Panc1 (cell line): ENCODE measurements at regions not wholly inside any gene's neighbourhood (a gene's known extent, or its start where the extent isn't known, plus 50 kb on each side); places are given as distances from the start of the nearest gene placed in this dataset.

Source experiments
- ATAC-seq: fragments of 200-7000 bp; cut with Tn5 transposase; 2 replicates; pipeline ENCODE4 v1.9.1; 2020; ENCODE audit warnings: mild to moderate bottlenecking, moderate library complexity
- BruUV-seq: library from RNA; stranded (reverse); fragments of 400-500 nt; replicated peaks from 2 replicates; lab custom pipeline; 2021; lab: Mats Ljungman, UMichigan
- CTCF ChIA-PET: fragments of 300-600 bp; sonication (Branson Sonifier 250); formaldehyde crosslinking; loops from one replicate; lab custom pipeline; 2022; ENCODE audit warnings: antibody characterized with exemption; lab: Charles Lee
- POLR2A ChIA-PET: fragments of 300-600 bp; sonication (Branson Sonifier 250); formaldehyde crosslinking; loops from one replicate; lab custom pipeline; 2022; ENCODE audit warnings: antibody characterized with exemption; lab: Charles Lee
- DNase-seq: peaks from one replicate; pipeline ENCODE4 v3.0.0-alpha.2; 2010; ENCODE audit warnings: low read depth, low spot score
- H3K27ac ChIP-seq: 2 replicates; pipeline ENCODE4 v1.5.1; 2011; ENCODE audit warnings: mild to moderate bottlenecking, low read length, inconsistent platforms
- H3K27me3 ChIP-seq: fragments of 200-500 bp; sonication (Bioruptor generic); 2 replicates; pipeline ENCODE4 v1.6.0; 2014; ENCODE audit warnings: low read length, inconsistent platforms; ENCODE audit not compliant: control insufficient read depth, insufficient read depth
- H3K36me3 ChIP-seq: fragments of 200-500 bp; sonication (Bioruptor generic); 2 replicates; pipeline ENCODE4 v1.5.1; 2014; ENCODE audit warnings: inconsistent platforms, mild to moderate bottlenecking, low read length, moderate library complexity; ENCODE audit not compliant: control insufficient read depth, insufficient read depth
- H3K4me1 ChIP-seq: 2 replicates; pipeline ENCODE4 v1.5.1; 2011; ENCODE audit warnings: inconsistent platforms, mild to moderate bottlenecking, low read length, moderate library complexity; ENCODE audit not compliant: control insufficient read depth, insufficient read depth
- H3K4me3 ChIP-seq, 2 experiments: 2 replicates each; pipeline ENCODE4 v1.5.1; 2011 to 2012; ENCODE audit warnings: low read depth in 2 of 2, low read length in 2 of 2, mild to moderate bottlenecking in 2 of 2, inconsistent platforms in 1 of 2, moderate library complexity in 1 of 2
- H3K9me3 ChIP-seq: fragments of 200-500 bp; sonication (Bioruptor generic); 2 replicates; pipeline ENCODE4 v1.5.1; 2014; ENCODE audit warnings: low read depth, mild to moderate bottlenecking, inconsistent platforms, low read length, moderate library complexity; ENCODE audit not compliant: control insufficient read depth, insufficient read depth
- POLR2AphosphoS5 ChIP-seq: IDR thresholded peaks from 2 replicates; pipeline ENCODE4 v1.6.1; 2012; ENCODE audit warnings: mild to moderate bottlenecking, low read depth, low read length, moderate library complexity
- SIN3A ChIP-seq: IDR thresholded peaks from 2 replicates; pipeline ENCODE4 v1.6.1; 2012; ENCODE audit warnings: low read depth, mild to moderate bottlenecking, low read length, moderate library complexity, borderline replicate concordance; ENCODE audit not compliant: insufficient read depth
- TCF7L2 ChIP-seq: IDR thresholded peaks from 2 replicates; pipeline ENCODE4 v1.6.1; 2011; ENCODE audit warnings: mild to moderate bottlenecking, low read depth, low read length, inconsistent platforms
- in situ Hi-C: cut with HindIII; loops from 2 replicates; pipeline ENCODE4 v1.10.0; 2016; ENCODE audit warnings: low sequenced_read_pairs, low pct_unique_long_range_greater_than_20kb
- intact Hi-C: fragments of 100-400 bp; cut with micrococcal nuclease; formaldehyde crosslinking; loops from one replicate; pipeline ENCODE4 v1.10.0; 2022; ENCODE audit not compliant: unreplicated experiment
- TF ChIP-seq, protein P1 (sequence below), 2 experiments: IDR thresholded peaks; 2 replicates each; pipeline ENCODE4 v1.6.1; 2011 to 2012; ENCODE audit warnings: low read depth in 2 of 2, control low read depth in 1 of 2, low read length in 1 of 2, mild to moderate bottlenecking in 1 of 2, moderate library complexity in 1 of 2; ENCODE audit not compliant: insufficient read depth in 1 of 2
- TF ChIP-seq, protein P2 (sequence below): fragments of 450-650 bp; IDR thresholded peaks from 2 replicates; pipeline ENCODE4 v1.5.1; 2017; ENCODE audit warnings: mild to moderate bottlenecking

DNA sequence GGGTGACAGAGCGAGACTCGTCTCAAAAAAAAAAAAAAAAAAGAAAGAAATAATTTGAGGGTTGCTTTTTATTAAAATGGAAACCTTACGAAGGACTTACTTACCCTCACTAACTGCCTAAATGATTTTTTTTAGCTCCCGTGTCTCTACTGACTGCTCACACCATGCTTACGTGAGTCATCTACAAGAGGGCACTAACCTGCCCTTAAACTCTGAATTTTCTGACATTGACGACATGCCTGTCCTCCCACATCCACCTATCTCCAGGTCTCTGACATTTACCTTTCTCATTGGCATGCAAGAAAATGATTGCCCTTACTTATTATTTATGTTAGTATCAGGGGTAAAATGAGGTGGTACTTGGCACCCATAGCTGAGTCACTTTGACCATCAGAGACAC lies 1286.3 kb upstream of the AUTS2 start:
- ATAC-seq (no peak), DNase-seq (no peak)
- no peak overlapping the region for H3K4me3 ChIP-seq
- CTCF ChIA-PET: no interaction called here
- in situ Hi-C loops (no loop called here), intact Hi-C loops (no loop called here)
- no peaks in the 10 kb centered on the region for H3K36me3 ChIP-seq
- no peak overlapping the region for H3K27ac ChIP-seq
- TF ChIP-seq, protein P1, sequence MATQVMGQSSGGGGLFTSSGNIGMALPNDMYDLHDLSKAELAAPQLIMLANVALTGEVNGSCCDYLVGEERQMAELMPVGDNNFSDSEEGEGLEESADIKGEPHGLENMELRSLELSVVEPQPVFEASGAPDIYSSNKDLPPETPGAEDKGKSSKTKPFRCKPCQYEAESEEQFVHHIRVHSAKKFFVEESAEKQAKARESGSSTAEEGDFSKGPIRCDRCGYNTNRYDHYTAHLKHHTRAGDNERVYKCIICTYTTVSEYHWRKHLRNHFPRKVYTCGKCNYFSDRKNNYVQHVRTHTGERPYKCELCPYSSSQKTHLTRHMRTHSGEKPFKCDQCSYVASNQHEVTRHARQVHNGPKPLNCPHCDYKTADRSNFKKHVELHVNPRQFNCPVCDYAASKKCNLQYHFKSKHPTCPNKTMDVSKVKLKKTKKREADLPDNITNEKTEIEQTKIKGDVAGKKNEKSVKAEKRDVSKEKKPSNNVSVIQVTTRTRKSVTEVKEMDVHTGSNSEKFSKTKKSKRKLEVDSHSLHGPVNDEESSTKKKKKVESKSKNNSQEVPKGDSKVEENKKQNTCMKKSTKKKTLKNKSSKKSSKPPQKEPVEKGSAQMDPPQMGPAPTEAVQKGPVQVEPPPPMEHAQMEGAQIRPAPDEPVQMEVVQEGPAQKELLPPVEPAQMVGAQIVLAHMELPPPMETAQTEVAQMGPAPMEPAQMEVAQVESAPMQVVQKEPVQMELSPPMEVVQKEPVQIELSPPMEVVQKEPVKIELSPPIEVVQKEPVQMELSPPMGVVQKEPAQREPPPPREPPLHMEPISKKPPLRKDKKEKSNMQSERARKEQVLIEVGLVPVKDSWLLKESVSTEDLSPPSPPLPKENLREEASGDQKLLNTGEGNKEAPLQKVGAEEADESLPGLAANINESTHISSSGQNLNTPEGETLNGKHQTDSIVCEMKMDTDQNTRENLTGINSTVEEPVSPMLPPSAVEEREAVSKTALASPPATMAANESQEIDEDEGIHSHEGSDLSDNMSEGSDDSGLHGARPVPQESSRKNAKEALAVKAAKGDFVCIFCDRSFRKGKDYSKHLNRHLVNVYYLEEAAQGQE (IDR thresholded peaks at IDR 0.05; ENCODE audit: insufficient read depth in 1 of 2, low read depth in 2 of 2, low read length in 1 of 2): no peak
- no peak for TF ChIP-seq POLR2AphosphoS5
- no peak for TF ChIP-seq SIN3A
- no peak for TF ChIP-seq TCF7L2
- TF ChIP-seq, protein P2, sequence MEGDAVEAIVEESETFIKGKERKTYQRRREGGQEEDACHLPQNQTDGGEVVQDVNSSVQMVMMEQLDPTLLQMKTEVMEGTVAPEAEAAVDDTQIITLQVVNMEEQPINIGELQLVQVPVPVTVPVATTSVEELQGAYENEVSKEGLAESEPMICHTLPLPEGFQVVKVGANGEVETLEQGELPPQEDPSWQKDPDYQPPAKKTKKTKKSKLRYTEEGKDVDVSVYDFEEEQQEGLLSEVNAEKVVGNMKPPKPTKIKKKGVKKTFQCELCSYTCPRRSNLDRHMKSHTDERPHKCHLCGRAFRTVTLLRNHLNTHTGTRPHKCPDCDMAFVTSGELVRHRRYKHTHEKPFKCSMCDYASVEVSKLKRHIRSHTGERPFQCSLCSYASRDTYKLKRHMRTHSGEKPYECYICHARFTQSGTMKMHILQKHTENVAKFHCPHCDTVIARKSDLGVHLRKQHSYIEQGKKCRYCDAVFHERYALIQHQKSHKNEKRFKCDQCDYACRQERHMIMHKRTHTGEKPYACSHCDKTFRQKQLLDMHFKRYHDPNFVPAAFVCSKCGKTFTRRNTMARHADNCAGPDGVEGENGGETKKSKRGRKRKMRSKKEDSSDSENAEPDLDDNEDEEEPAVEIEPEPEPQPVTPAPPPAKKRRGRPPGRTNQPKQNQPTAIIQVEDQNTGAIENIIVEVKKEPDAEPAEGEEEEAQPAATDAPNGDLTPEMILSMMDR: no peak
- no TSS peak for BruUV-seq
- POLR2A ChIA-PET: interaction anchor here (0.7 kb wide), 1 partner anchor 367 kb away, joined by 6 read pairs; no protein-coding TSS in a partner anchor
- no peaks in the 10 kb centered on the region for H3K9me3 ChIP-seq
- H3K4me1 ChIP-seq: no peaks in the 10 kb centered on the region
- H3K27me3 ChIP-seq: no peaks in the 10 kb centered on the region

DNA sequence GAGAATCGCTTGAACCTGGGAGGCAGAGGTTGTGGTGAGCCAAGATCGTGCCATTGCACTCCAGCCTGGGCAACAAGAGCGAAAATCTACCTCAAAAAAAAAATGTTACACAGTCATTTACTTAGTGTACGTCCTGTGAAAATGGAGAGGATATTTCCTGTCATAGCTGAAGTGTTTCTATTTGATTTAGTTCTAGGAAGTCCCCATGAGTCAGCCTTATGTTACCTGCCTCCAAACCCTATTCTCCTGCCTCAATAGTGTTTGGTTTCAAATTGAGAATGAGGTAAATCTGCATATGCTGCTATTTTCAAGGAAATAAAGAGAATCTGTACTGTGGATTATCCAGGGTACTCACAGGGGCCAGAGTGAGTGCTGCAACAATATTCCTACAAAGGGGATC lies 1284.5 kb upstream of the AUTS2 start:
- Histone ChIP-seq H3K27ac (no peak overlapping the region), H3K4me3 (no peak overlapping the region), H3K36me3 (no peaks in the 10 kb centered on the region), H3K4me1 (no peaks in the 10 kb centered on the region), H3K27me3 (no peaks in the 10 kb centered on the region), H3K9me3 (no peaks in the 10 kb centered on the region)
- ChIA-PET CTCF (no interaction called here), POLR2A (no interaction called here)
- DNase-seq (no peak), ATAC-seq (no peak)
- in situ Hi-C loops (no loop called here), intact Hi-C loops (no loop called here)
- no TSS peak for BruUV-seq
- no peak for TF ChIP-seq POLR2AphosphoS5
- no peak for TF ChIP-seq TCF7L2
- TF ChIP-seq, protein P2: no peak
- TF ChIP-seq, protein P1 (IDR thresholded peaks at IDR 0.05; ENCODE audit: insufficient read depth in 1 of 2, low read depth in 2 of 2, low read length in 1 of 2): no peak
- no peak for TF ChIP-seq SIN3A
